Activated gamma-delta T cell treated with Interleukin-2 at 50 U/mL for 16 hours (primary cell): ENCODE measurements at regions not wholly inside any gene's neighbourhood (a gene's known extent, or its start where the extent isn't known, plus 50 kb on each side); places are given as distances from the start of the nearest gene placed in this dataset.

Source experiments
- DNase-seq: peaks from one replicate; pipeline ENCODE4 v3.0.0-alpha.2; 2020

DNA sequence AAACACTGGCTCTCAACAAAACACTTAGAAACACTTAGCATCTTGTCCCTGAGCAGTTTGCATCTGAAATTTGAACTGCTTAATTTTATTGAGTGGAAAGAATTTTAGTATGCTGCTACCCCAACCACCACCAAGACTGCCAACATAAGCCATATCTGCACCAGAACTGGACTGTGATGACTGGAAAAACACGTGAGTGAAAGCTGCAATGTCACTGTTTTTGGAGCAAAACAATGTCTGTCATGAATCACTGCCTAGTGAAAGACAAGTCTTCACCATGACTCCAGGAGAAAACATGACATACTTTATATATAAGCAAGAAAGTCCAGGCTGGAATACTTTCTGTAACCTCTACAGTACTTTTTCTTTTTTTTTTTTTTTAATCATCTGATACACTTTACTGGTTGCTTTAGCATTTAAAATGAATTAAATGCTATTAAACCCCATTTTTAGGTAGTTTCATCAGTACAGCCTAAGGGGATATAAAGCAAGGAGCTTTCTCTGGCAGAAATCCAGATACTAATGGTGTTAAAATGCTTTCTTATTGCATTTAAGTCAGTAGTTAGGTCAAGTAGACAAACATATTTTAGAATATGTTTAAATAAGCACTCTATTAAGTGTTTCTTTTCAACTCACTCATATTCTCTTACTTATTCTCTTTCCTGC lies 2129.4 kb upstream of the PIK3C3 start:
- DNase-seq: no peak

DNA sequence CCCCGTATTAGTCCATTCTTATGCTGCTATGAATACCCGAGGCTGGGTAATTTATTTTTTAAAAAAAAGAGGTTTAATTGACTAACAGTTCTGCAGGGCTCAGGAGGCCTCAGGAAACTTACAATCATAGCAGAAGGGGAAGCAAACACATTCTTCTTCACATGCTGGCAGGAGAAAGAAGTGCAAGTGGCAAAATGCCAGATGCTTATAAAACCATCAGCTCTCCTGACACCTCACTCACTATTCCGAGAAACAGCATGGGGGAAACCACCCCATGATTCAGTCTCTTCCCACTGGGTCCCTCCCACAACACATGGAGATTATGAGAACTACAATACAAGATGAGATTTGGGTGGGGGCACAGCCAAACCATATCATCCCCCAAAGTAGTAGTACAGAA lies 2148.5 kb upstream of the PIK3C3 start:
- DNase-seq: no peak

DNA sequence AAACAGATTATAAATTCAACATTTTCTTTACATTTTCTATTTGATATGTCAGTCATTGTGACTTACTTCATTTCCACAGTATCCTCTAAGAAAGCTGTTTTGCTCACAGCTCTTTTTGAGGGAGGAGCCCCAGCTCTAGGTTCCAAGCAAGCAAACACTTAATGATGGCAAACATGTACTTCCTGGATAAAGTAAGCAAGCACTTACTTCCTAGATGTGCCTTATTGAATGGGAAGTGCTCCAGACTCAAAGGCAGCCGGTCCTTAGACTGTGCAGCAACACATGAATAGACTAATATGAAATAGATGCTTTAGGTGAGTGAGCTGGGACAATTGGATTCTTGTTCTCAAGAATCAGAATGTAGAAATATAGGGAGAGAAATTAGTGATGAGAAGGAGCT lies 2149.8 kb upstream of the PIK3C3 start:
- no peak for DNase-seq

DNA sequence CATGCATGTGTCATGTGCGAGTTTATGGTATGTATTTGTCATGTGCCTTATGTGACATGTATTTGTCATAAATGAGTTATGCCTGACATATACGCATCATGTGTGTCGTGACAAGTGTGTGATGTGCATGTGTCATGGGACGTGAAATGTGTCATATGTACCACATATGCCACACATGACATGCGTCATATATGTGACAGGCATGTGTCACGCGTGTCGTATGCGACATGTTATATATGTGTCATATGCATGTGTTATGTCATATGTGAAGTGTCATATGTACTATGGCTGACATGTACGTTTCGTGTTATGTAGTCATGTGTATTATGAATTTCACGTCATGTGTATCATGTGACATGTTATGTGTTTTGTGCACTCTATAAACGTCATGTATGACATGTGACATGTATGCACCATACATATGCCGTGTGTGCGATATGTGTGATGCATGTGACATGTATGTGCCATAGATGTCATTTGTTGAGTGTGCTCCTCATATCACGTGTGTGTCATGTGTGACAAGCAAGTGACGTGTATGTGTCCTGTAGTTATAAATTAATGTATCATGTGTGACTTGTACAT lies 2152.3 kb upstream of the PIK3C3 start:
- DNase-seq: no peak

DNA sequence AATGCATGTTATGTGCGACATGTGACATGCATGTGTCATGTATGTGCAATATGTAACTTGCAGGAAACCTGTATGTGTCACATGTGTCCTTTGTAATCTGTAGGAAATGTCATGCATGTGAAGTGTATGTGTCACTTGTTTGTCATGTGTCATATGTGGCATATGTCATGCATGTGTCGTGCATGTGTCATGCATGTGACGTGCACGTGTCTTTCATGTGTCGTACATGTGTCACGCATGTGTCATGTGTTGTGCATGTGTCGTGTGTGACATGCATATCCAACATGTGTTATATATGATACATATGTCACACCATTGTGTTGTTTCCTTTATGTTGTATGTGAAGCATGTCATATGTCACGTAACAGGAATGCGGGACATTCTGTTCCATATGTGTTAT lies 2153.2 kb upstream of the PIK3C3 start:
- no peak for DNase-seq

DNA sequence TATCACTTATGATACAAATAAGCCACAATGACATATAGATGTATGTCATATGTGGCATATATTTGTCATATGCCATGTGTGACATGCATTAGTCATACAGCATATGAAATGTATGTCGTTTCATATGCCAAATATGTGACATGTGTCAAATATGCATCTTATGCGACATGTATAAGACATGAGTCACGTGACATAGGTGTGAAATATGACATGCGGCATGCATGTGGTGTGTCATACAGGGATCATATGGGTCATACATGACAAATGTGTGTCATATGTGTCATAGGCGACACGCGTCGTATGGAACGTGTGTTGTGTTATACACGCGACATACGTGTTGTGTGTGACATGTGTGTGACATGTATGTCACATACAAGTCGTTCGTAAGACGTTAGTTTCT lies 2154.0 kb upstream of the PIK3C3 start:
- DNase-seq: no peak

DNA sequence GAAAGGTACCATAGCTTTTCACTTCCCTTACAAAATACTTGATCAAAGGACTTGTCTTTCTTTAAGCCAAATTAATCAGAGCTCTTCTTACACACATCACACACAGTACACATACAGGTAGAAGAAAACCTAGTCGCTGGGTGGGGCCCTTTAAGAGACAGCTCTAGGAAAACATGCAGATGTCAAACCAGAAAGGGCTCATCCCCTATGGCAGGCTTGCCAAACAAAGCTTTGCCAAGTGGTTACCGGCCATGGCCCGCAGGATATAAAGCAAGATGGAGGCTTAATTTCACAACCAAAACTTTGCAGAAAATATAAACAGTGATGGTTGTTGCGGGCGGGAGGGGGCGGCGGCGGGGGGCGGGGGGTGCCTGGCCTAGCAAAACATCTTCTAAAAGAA lies 2156.0 kb upstream of the PIK3C3 start:
- DNase-seq: no peak

DNA sequence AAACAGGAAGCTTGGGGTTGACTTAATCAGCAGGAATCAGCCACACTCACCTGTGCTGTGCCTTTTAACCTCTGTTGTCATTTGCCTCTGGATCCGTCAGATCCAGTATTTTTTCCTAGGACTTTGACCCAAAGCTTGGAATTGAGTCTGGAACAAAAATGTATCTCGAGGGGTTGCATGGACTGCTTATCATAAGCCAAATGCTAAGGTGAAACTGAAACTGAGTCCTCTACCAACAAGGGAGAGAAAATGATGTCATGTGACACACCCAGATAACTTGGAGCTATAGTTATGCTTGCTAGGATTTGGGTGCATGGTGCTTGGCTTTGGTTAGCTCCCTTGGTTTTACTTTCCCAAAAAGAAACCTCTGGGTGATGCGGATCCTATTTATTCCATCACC lies 2158.6 kb upstream of the PIK3C3 start:
- DNase-seq: no peak

DNA sequence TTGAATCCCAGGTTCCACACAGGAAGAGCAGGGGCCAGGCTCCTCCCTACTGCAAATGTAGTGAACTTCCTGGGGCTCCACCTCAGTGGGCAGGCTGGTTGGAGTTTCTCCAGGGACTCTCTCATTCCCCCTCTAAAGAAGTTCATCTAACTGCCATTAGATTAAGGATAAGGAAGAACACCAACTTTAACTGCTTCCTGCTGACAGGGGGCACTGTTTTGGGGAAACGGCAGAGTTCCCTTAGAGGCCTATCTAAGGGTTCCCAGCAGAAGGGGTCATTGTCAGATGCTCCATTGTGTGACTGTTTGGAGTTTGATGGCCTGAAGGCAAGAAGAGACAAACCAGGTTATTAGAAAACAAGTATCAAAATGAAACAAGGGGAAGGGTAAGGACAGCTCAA lies 2159.7 kb upstream of the PIK3C3 start:
- DNase-seq: no peak

DNA sequence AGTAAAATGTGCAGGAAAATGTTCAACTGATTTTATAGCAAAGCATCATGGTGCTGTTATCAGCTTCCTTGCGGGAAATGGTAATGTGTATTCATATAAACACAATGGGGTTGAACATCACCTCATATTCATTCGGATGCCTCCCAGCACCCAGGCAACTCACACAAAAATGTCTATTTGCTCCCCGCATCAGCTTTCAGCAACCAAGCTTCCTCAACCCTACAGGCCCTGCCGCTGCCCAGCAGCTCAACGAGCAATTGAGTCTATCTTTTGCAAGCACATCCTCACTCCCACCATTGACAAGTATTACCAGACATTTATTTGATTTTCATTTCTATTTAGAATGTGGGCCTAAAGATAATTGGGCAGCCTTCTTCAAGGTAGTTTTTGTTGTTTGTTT lies 2161.4 kb upstream of the PIK3C3 start:
- no peak for DNase-seq

DNA sequence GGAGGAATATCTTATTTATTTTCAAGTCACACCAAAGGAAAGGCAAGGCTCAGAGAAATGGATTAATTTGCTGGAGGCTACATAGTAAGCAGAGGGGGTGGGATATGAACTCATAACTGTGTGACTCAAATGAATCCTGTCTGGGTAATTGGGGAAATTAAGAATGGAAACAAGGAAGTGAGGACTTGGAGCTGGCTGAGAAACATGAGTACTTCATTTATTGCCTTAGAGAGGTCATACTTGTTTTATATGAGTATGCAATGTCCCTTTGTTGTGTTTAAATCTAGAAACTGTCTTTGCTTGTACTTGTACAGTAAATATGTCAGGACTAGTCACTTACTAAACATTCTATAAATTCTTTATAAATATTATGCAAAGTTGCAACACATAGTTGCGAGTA lies 2166.7 kb upstream of the PIK3C3 start:
- DNase-seq: no peak

DNA sequence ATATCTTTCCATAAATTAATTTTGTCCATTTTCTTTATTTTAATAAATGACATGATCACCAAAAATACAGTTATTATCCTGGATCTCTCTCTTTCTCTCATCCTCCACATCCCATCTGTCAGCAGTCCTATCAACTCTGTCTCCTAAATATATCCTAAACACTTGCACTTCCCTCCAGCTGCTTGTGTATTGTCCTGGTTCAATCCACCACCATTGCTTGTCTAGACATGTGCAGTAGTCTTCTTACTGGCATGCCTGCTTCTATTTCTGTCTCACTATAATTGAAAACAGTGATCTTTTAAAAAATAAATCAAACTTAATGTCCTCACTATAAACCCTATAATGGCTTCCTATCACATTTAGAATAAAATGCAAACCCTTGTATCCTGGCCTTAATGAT lies 2168.6 kb upstream of the PIK3C3 start:
- DNase-seq: no peak

DNA sequence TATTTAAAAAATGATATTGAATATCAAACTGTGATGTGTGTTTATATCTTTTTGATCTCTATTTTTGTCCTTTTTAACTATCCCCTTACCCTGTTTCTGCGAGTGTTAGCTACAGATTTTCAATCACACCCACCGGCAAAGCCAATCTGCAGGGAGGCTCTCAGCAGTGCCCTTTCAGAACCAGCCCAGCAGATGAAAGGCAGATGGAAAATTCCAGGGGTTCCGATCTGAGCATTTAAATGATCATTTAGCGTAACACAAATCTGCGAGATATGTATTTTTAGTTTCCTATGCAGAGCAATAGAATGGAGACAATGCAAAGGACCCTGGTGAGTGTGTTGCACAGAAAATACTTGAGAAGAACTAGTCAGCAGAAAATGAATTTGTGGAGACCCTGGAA lies 2170.5 kb upstream of the PIK3C3 start:
- DNase-seq: no peak

DNA sequence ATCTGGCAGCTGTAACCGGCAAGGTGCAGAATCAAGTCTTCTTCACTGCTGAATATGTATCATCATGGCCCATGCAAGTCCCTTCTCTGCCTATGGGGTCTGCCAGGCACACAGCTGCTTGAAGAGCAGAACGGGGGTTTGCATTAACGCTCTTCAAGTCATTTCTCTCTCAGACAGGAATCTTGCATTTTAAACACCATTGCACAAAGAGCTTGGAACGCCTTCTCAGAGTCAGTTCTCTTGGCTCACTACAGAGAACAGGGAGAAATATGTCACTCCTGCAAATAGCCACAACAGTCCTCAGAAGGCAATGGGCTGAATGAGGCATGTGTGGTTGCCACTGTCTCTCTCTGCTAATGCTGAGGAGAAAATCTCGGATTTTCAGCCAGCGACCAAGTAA lies 2173.5 kb upstream of the PIK3C3 start:
- no peak for DNase-seq

DNA sequence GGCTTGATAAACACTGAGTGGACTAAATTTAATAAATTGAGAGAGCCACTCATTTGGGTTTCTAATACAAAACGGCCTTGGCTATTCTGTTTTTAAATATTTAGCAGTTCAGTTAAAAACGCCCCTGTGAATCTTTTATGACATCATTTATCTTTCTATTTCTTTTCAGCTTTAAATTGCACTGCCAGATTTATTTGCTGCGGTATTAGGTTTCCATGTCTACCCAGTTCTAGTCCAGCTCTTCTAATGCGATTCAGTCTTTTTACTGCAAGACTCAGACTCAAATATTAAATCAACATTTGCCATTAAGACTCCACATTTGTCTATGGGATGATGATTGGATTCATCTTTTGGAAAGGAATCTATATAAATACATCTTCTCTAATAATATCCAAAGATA lies 2174.3 kb upstream of the PIK3C3 start:
- DNase-seq: no peak

DNA sequence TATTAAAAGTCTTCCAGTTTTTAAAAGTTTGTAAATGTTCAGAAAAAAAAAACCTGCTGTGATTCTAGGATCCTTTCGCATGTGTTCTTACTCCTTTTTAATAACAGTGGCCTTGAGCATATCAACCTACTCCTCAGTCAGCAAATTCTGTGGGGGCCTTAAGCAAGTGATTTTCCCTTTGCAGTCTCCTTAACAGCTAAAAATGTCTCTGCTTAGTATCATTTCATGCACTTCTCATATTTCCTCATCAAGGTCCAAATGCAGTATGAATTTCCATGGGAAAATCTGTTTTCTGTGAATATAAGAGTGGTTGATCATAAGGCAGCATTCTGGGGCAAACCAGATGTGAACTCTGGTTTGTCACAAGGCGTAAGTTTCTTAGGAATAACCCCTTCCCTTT lies 2175.1 kb upstream of the PIK3C3 start:
- no peak for DNase-seq

DNA sequence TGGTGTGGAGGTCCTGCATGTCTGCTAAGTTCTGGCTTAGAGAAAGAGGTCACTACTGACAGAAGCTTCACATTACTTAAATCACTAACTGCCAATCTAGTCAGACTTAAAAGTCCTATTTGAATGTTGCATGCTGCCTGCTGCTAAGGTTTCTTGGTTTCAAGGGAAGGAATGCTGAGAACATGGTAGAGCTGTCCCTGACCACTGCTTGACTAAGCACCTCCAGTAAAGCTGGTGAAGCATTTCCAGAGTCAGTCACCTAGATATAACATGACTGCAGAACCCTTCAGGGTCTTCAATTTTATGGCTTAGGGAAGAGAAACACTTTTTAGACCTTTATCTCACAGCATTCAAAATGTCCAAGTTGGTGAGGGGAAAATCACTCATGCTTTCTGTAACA lies 2178.3 kb upstream of the PIK3C3 start:
- DNase-seq: no peak

DNA sequence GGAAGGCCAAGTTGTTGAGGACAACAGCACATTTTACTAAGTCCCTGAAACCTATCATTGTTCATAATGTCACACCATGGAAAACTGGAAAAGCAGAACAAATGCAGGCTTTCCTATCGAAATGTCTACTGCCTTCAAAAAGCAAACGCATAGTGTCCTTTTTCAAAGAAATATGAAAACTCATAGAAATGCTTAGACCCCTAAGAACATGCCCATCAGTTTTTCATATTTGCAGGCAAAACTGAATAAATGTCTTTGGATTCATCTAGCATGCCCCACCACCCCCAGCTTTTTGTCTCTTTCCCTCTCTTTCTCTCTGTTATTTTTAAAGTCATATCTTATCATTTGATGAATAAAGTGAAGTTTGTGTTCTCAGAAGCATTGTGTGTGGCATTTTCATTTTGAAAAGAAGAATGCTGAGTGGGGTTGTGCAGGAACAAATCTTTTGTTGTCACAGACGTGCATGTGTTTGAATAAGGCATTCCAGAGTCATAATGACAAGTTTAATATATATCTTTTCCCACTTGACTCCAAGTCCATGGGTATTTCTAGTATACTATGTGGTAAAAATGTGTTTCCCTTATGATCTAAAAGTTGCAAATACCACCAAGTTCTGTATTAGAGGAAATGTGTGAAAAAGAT lies 2180.0 kb upstream of the PIK3C3 start:
- DNase-seq: no peak

DNA sequence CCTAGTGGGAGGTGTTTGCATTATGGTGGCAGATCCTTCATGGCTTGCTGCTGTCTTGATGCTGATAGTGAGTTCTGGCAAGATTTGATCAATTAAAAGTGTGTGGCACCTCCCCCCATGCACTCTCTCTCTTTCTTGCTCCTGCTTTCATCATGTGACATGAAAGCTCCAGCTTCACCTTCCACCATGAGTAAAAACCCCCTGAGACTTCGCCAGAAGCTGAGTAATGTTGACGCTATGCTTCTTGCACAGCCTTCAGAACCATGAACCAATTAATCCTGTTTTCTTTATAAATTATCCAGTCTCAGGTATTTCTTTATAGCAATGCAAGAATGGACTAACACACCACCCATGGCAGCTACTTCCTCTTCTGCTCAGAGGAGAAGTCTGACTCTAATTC lies 2181.4 kb upstream of the PIK3C3 start:
- DNase-seq: no peak

DNA sequence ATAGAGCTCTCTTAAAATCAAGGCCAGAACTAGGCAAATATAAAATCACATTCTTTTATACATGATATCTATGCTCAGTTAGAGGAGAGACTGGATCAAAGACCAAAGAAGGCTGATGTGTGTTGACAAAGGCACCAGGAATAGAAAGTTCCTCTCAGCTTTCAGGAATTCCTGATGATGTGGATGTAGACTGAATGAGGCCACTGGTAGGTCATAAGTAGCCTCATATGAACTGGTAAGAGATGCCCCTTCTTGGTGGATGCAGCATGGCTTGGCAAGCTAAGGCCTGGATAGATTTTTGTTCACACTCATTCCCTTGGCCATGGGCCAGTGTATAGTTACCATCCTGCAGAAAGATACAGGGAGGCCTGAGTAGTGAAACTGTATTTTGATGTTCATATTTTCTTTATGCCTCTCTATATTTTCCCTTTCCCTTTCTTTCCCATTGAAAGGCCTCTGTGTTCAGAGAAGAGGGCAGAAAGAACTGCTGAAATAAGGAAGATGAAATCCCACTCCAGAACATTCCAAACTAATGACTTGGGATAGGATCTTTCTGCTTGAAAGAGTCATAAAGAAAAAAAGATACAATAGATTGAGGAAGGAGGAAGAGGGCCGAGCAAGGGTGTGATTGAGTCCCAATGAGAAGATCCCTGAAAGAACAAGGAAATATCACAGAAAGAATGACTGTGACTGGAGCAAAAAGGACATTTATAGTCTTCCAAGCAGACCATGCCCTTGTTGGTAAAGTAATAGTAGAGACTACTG lies 2182.7 kb upstream of the PIK3C3 start:
- no peak for DNase-seq

DNA sequence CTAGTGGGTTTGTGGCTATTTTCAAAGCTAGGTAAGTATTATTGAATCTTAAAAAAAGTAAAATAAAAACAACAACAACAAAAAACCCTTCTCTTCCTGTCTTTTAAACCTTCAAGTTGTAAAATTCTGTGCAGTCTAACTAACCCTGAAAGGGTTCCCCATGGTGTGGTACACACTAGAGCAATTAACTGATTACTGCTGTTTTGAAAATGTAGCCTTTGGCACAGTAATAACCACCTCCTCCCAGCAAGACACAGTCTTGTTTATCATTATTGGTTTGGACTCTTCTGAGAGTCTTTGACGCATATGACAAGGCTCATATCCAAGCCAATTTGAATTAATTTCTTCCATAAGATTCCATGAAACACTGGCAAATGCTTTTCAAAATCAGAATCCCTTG lies 2184.6 kb upstream of the PIK3C3 start:
- no peak for DNase-seq

DNA sequence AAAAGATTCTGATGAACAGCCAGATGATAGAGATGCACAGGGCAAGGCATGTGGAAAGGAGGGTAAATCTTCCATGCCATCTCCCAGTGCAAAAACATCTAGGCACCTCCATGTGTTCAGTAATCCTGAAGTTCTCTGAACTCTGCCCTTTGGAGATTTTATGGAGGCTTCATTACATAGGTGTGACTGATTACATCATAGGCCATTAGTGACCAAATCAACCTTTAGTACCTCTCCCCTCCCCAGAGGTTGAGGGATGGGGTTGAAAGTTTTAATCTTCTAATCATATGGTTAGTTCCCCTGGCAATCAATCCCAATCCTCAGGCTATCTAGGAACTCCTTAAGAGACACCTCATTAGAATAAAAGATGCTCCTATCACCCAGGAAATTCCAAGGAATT lies 2190.2 kb upstream of the PIK3C3 start:
- DNase-seq: no peak

DNA sequence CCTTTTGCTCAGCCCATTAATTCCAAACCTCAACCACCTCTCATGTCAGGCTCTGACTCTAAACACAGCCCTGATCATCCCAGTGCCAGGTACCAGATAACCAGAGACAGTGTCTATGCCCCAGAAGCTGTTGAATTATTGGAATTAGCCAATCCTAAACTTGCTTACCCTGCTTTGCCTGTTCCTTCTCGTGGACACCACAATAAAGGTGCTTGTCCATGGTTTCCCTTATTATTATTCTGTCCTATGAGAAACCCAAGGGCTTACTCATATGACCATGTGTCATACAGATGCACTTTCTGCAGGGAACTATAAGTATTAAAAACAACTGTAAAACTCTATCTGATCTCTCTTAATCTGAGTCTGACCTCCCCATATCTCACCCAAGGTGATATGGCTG lies 2193.8 kb upstream of the PIK3C3 start:
- no peak for DNase-seq

DNA sequence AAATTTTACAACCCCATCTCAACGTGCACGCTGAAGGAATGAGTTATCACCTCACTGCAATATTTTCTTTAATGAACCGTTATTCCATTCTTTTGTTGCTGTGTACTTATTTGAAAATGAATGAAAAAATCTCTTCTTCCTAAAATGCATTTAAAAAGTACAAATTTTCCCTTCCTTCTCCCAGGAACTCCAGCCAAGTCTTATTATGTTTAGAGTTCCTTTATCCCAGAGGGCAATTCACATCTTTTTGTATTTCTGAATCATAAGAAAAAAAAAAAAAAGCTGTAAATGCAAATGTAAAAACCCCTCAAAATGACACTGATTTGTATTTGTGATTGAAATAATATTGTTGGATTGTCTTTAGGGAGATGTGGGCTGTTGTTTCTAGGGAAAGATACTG lies 2194.3 kb upstream of the CELF4 start:
- no peak for DNase-seq
